Kidney tubule cell (primary cell): ENCODE measurements at regions not wholly inside any gene's neighbourhood (a gene's known extent, or its start where the extent isn't known, plus 50 kb on each side); places are given as distances from the start of the nearest gene placed in this dataset.
"Not testable (repeated sequence)": the region's sequence is repeated elsewhere in the genome, so short reads cannot be mapped to it uniquely, and the experiment has no call there.

ENCODE experiments used
- DNase-seq: peaks from one replicate; pipeline ENCODE4 v3.0.0-alpha.2; 2018; ENCODE audit warnings: low spot score

- DNase-seq, result no peak
Observed at GRCh38 chr3:106317141-106318055, 448.6 kb upstream of the CBLB start.

- DNase-seq, result not testable (repeated sequence)
Observed at GRCh38 chr3:106321438-106321837, 452.6 kb upstream of the CBLB start.

DNA sequence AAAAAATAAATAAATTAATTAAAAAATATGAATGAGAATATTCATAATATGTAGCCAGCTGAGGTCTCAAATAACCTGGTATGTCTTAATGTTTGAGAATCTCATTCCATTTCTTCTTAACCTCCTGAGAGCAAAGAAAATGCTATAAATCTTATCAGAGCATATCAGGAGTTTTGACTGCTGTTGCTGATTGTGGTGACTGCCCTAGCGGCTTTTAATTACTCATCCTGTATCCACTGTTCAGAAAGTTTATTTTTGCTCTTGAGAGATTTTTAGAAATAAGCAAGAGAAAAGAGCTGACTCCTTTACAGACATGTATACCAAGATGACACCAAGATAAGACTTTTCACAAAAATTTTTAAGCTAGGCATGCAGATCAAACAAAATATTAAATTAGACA is 454.8 kb upstream of the CBLB start:
- DNase-seq, result no peak

DNA sequence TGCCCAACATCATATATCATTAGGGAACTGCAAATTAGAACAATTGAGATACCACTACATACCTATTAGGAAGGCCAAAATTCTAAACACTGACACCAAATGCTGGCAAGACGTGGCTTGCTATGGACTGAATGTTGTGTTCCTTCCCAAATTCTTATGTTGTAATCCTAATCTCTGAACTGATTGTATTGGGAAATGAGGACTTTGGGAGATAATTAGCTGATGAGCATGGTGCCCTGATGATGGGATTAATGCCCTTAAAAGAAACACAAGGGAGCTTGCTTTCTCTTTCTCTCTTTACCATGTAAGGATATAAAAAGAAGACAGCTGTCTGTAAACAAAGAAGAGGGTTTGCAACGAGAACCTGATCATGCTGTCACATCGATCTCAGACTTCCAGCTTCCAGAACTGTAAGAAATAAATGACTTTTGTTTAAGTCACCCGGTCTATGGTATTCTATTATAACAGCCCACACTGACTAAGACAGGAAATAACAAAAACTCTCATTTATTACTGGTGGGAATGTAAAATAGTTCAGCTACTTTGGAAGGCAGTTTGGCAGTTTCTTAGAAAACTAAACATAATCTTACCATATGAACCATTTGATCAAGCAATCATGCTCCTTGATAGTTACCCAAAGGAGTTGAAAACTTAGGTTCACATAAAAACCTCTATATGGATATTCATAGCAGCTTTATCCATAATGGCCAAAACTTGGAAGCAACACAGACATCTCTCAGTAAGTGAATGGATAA is 458.3 kb upstream of the CBLB start:
- DNase-seq, result no peak

DNA sequence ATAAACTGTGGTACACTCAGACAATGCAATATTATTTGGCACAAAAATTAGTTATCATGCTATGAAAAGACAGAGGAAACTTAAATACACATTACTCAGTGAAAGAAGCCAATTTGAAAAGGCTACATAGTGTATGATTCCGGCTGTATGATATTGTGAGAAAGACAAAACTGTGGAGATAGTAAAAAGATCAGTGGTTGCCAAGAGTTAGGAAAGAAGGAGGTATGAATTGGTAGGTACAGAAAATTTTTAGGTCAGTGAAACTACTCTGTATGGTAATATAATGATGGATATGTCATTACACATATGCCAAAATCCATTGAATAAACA is 458.8 kb upstream of the CBLB start:
- DNase-seq, result no peak

- no peak for DNase-seq
Observed at GRCh38 chr3:106328224-106328623, 459.4 kb upstream of the CBLB start.

DNA sequence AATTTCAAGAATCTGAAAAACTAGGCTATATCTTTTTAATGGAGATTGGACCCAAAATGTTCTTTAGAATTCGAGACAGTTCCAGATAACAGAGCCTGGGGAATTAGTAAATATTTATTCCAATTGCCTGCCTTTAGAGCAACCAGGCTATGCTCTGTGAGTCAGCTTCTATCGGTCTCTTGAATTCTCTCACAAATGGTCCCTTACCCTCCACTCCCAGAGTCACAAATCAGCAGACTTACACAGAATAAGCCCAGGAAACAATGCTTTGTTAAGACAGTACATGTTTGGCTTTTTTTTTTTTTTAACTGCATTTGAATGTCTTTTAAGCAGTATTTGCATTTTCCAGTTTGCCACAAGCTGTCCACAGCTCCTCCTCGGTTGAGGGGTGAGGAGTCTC is 460.7 kb upstream of the CBLB start:
- DNase-seq, result no peak

DNA sequence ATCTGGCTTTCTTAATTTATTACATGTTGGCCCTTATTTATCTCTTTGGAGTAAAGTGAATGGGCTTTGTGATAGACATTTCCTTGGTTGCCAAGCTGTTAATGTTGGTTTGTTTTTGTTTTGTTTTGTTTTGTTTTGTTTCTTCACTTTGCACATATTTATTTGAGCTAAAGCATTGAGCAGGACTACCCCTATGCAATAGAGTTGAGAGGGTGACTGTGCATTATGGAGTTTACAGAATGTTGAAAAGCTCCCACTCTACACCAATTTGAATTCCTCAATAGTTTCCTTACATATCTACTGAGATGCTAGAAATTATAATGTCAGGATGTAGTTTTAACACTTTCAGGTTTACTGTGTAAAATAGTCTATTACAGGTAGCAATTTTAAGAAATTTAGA is 462.8 kb upstream of the CBLB start:
- no peak for DNase-seq

DNA sequence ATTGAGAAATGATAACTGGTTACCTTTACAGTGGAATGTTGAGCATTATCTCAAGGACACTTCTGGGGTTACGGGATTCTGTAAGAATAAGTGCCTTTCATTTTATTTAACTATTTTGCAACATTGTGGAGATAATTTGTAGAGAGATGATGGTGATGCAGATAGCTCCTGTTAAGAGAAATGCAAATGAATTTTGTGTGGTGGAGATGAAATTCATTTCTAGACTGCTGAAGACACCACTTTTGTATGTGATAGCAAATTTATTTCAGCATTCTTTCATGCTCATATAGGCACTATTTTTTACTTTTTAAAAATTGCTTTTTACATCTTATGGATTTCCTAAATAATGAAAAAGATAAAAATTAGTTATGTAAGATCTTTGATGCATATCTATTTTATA is 463.3 kb upstream of the CBLB start:
- no peak for DNase-seq

- DNase-seq, result peak; percentile 93
Observed at GRCh38 chr3:106332884-106333283, 464.1 kb upstream of the CBLB start.

DNA sequence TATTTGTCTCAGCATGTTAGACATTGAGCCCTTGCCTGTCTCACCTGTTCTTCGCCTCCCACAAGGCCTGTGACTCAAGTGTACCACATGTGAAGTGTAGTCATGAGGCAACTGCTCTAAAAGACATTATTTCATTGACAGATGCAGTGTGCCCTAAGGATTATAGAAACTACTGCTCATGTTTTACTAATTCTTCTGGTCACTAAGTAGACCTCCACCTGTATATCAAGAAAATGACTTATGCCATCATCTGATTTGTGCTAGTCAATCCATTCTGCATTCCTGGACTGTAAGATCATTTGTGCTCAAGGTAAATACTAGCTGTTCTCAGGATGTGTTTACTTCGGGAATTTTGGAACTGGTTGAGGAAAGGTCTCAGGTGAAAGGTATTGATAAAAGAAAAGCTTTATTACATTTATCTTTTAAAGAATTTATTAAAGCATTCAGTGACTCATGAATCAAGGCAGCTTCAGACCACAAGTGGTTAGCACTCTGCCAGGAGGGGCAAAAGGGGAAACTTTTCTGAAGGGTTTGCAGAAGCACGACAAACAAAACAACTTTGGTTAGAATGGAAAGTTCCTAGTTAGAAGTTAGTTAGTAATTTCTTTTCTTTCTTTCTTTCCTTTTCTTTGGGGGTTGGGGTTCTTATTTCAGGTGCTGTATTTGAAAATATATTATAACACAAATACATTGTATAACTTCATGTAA is 465.3 kb upstream of the CBLB start:
- DNase-seq, result peak; percentile 92

DNA sequence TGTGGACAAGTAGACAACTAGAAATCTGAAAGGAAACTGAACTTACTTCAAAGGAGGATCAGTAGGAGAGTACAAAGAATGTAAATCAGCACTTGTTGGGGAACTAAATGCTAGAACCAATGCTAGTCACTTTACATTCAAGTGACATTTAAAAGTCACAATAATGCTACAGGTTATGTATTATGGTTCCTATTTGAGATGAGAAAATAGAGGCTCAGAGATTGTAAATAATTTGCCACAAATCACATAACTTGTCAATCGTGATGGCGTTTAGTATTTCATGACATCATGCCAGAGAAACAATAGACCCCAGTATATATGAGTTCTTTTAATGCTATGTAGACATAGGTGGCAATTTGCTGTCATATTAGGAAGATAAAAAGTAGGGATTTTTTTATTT is 467.8 kb upstream of the CBLB start:
- no peak for DNase-seq

DNA sequence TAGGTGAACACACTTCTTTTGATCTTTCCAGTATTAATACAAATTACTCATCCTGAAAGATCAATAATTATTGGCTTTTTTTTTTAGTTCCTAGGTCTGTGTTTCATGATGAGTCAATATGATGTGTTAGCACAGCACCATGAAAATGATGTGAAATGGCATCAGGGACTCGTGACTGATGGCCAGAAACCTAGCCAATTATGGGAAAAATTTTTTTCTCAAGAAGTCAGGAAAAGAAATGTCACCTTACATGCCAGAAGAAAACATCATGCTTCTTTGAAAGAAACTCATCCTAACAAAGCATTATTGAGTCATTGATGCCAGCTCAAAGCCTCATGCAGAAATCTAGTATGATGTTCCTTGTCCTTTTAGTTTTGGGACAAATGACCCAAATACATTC is 468.3 kb upstream of the CBLB start:
- DNase-seq, result peak; percentile 68

GRCh38 chr3:106338582-106339214 is 469.9 kb upstream of the CBLB start:
- no peak for DNase-seq

DNA sequence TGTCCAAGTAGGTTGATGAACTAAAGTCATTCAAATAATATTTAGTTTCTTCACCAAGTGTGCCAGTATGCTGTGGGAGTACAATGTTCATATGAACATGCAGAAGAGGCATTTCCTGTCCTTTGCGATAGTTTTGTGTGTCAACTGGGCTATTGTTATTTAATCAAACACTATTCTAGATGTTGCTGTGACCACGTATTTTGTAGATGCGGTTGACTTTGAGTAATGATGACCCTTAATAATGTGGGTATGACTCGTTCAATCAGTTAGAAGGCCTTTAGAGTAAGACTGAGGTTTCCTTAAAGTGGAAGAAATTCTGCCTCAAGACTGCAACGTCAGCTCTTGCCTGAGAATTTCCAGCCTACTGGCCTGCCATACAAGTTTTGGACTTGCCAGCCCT is 470.7 kb upstream of the CBLB start:
- peak; percentile 16 for DNase-seq

DNA sequence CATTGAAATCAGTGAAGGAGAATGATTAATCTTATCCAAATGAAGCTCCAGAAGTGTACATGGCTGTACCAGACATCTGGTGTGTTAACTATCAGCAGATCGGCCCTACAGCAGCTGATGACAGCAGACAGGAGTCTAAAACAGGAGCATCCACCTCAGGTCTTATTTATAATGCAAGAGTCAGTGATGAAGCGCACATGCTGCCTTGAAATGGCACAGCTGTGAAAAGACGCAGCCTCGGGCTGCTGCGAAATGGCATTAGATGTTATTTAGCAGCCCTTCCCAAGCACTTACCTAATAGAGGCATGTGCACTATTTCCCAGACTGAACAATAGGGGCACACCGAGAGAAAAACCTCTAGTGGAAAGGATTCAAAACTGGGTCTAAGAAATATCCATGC is 472.3 kb upstream of the CBLB start:
- no peak for DNase-seq

- DNase-seq, result no peak
Observed at GRCh38 chr3:106341586-106342162, 472.9 kb upstream of the CBLB start.

GRCh38 chr3:106342386-106342785 is 473.6 kb upstream of the CBLB start:
- DNase-seq, result no peak

DNA sequence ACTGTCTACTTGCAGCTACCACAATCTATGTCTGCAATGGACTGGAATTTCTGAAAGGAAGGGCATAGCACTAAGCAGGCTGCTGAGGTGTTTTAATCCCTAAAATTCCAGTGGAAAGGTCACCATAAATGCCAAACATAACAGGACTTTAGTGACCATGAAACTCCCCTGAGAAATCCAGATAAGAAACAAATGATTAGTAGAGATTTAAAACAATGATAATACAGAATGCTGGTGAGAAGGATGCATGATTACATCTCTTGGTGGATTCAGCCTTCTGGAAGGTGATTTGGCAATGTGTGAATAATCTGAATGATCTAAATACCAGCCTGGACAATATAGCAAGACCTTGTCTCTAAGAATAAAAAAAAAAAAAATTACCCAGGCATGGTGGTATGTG is 475.0 kb upstream of the CBLB start:
- DNase-seq, result peak; percentile 6

GRCh38 chr3:106345353-106346027 is 476.7 kb upstream of the CBLB start:
- peak; percentile 98 for DNase-seq

GRCh38 chr3:106347350-106347749 is 478.5 kb upstream of the CBLB start:
- DNase-seq, result no peak
